ENCODE measurements at regions not wholly inside any gene's neighbourhood (a gene's known extent, or its start where the extent isn't known, plus 50 kb on each side); places are given as distances from the start of the nearest gene placed in this dataset.
"Not testable (repeated sequence)": the region's sequence is repeated elsewhere in the genome, so short reads cannot be mapped to it uniquely, and the experiment has no call there.

DNA sequence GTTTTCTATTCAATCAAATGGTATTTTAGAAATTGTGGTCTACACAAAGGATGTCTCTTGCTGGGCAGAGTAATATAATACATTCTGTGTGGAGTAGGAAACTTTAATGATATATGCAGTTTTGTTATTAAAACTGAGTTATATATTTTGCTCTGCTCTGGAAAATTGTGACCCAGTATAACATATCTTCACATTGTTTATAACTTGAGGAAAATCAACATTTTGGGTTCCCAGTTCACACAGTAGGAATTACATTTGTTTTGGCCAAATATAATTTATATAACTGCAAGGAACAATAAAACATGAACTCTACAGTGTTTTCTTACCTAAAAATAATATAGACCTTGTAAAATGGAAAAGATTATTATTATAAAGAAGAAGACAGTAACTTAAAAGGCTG, 372.4 kb downstream of the OSR1 start:
- no peak for DNase-seq (ENCODE audit: low read depth)

- no peak for DNase-seq (ENCODE audit: low read depth)
Measured at GRCh38 chr2:18980786-18981430, 377.5 kb downstream of the OSR1 start.

GRCh38 chr2:18980104-18980785, 378.2 kb downstream of the OSR1 start:
- no peak for DNase-seq (ENCODE audit: low read depth)

DNA sequence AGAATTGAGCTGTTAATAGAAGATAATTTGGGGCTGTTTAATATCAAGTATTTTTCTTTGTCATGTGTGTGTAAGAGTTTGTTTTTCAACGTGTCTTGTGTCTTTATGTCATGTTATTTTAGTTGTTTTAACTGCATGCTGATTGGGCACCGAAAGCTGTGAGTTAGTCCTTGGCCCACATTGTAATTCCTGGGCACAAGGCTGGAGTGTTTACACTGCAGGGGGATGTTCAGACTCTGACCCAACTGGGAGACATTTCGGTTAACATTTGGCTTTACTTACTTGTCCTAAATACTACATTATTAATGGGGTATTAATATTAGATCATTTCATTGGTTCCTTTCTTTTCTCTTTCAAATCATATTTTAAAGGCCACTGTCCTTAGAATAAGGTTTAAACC, 381.0 kb downstream of the OSR1 start:
- DNase-seq (ENCODE audit: low read depth) = no peak

- peak; percentile 80 for DNase-seq (ENCODE audit: low read depth)
Measured at GRCh38 chr2:18976168-18976961, 382.1 kb downstream of the OSR1 start.

DNA sequence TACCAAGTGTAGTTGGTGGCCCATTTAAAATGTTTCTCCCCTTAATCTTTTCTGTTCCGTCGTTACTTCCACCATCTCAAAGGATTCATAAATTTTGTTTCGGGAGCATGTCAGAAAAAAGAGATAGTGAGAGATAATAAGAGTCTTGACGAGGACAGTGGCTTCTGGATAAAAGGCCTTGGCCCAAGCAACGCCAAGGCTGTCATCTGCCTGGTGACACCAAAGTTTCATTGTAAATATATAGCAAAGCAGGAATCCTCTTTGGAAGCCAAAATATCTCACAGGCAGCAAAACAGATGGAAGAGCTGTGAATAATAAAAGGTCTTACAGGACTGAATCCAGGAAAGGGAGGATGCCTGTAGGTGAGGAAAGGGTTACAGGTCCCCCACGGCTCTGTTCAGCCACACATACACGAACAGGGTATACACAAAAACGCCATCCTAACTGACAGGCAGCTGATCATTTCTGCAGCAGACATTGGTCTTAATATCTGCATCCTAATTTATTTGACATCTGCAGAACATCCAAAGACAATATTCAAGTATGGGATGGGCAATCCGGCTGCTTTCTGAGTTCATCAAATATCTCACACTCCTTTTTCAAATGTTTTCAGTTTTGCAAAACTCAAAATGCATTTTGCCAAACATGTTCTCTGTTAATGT, 382.8 kb downstream of the OSR1 start:
- DNase-seq (ENCODE audit: low read depth) = no peak

DNA sequence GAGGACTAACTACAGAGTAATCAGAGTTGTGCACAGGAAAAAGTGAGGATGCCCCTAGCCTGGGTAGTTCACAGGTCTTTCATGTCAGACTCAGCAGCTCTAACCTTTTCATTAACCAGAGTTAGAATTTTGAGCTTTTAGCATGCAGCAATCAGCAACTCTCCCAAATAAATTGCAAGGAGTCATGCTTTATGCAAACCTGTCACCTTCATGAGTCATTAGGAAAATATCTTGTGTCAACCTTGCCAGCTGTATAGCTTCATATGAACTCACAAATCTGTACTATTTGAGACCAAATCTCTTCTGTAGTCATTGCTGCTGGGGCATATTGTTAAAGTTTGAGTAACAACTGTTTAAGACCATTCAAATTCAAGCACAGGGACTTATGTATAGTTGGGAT, 382.3 kb upstream of the NT5C1B start:
- no peak for DNase-seq (ENCODE audit: low read depth)

DNA sequence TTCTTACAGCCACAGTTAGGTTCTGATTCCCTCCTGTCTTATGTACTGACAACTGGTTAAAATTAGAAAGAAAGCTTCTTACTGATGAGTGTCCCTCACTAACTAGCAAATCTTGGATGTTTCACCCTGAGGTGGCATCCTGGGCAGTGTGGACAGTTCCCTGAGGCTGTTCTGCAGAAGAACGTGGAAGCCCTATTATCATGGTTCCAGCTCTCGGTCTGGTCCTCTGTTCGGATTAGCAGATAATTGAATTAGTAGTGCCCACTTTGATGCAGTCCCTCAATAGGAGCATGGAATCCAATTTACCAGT, 381.7 kb upstream of the NT5C1B start:
- no peak for DNase-seq (ENCODE audit: low read depth)

- no peak for DNase-seq (ENCODE audit: low read depth)
Measured at GRCh38 chr2:18966131-18966530, 376.8 kb upstream of the NT5C1B start.

- DNase-seq (ENCODE audit: low read depth) = not testable (repeated sequence)
Measured at GRCh38 chr2:18963739-18964256, 374.4 kb upstream of the NT5C1B start.

GRCh38 chr2:18961991-18962421, 372.6 kb upstream of the NT5C1B start:
- DNase-seq (ENCODE audit: low read depth) = no peak

- peak; percentile 72 for DNase-seq (ENCODE audit: low read depth)
Measured at GRCh38 chr2:18959952-18960717, 370.8 kb upstream of the NT5C1B start.

DNA sequence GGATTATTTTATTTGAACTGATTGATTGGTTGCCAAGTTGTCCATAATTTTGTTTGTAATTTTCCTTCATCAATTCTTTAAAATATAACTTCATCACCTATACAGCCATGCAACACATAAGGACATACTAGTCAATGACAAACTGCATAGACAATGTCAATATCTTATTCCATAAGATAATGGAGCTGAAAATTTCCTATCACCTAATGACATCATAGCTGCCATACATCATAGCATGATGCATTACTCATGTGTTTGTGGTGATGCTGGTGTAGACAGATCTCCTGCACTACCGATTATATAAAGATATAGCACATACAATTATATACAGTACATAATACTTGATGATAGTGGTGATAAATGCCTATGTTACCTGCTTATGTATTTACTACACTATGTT, 369.8 kb upstream of the NT5C1B start:
- no peak for DNase-seq (ENCODE audit: low read depth)

DNA sequence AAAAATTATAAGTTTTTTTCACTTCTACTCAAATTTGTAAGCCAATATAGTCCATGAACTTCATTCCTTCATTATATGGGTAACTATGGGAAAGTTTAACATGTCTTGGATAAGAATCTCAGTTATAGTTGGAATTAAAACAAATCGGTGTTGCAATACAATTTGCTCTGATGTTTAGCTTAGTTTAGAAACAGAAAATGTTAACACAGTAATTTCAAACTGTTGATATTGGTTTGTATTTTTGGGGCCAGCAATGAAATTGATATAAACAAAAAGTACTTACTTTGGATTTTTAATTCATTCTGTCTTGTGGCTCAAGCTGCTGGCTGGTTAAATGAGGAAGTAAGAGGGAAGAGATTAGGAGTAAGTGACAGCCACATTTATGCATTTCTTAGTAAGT, 368.5 kb upstream of the NT5C1B start:
- no peak for DNase-seq (ENCODE audit: low read depth)

GRCh38 chr2:18950361-18950851, 361.0 kb upstream of the NT5C1B start:
- DNase-seq (ENCODE audit: low read depth) = peak; percentile 69

GRCh38 chr2:18949871-18950270, 360.5 kb upstream of the NT5C1B start:
- DNase-seq (ENCODE audit: low read depth) = no peak

DNA sequence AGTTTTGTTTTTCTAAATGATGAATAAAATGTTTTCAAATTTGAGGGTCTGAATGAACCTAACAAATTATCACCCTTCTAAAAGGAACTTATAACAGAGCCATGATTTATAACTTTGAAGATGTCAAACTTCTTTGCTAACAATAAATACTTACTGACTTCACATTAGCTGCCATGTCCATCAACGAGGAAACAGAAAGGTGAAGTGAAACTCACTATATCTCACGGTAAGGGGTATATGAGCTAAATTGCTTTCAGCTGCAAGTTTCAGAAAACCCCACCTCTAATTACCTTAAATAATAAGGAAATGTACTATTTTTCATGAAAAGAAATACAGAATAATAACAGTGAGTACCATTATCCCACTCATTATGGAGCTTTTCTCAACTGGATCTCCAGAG, 350.8 kb upstream of the NT5C1B start:
- DNase-seq (ENCODE audit: low read depth) = no peak

DNA sequence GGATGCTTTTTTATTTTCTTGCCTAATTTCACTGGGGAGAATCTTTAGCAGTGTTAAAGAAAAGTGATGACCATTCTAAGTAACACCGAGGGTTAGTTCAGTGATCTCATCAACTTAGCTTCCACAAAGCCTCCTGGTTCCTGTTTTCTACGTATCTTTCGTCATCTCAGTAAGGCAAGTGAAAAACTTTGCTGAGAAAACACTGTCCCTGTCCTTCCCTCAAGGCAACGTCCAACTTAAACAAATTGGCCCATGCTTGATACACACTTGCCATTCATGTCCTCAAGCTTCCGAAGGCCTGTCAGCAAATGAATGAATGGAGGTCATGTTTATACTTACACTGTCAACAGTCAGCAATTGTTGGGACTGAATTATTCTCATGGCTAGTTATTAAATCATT, 350.4 kb upstream of the NT5C1B start:
- not testable (repeated sequence) for DNase-seq (ENCODE audit: low read depth)

DNA sequence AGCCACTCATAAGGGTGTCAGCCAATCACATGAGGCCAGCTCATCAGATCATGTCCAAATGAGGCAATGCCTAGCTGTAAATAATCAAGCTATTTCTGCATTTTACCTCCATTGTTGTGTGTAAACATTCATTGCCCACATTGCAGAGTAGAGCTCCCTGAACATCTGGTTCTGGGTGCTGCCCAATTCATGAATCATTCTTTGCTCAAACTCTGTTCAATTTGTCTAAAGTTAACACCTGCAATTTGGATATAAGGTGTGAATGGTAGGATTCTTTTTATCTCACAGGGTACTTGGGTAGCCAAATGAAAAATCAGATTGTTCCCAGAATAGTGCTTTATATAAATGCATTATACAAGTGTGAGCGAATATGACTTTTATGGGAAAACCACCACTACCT, 345.5 kb upstream of the NT5C1B start:
- DNase-seq (ENCODE audit: low read depth) = no peak

- DNase-seq (ENCODE audit: low read depth) = no peak
Measured at GRCh38 chr2:18932853-18933252, 343.5 kb upstream of the NT5C1B start.

DNA sequence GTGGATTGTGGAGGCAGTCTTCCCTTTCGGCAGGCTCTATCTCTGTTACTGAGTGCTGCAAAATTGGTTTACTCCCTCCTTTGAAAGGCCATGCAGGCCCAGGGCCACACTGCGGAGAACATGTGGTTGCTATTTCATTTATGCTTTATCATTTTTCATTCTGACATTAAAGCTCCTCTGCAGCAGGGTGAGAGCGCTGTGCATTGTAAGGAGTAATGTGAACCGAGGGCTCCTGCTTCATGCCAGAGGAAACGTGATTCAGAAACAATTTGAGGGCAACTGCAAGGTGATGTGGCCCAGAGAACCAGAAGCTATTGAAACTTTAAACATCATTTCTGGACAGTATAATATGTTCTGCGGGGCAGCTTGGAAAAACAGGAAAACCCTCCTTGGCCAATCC, 341.6 kb upstream of the NT5C1B start:
- no peak for DNase-seq (ENCODE audit: low read depth)
